SK-N-SH (cell line): ENCODE measurements at regions not wholly inside any gene's neighbourhood (a gene's known extent, or its start where the extent isn't known, plus 50 kb on each side); places are given as distances from the start of the nearest gene placed in this dataset.

ENCODE experiments used
- CTCF ChIA-PET: fragments of 300-600, 350-600 bp; formaldehyde crosslinking; extraction: SDS; loops from one replicate; lab custom pipeline; 2021; lab: Yijun Ruan, JAX
- POLR2A ChIA-PET: fragments of 350-600 bp; sonication (Branson Sonifier 250); formaldehyde crosslinking; extraction: SDS; loops from one replicate; lab custom pipeline; 2020; ENCODE audit warnings: antibody characterized with exemption, inconsistent platforms; lab: Yijun Ruan, JAX
- DNase-seq: peaks from one replicate; pipeline ENCODE4 v3.0.0; 2012
- H2AFZ ChIP-seq: fragments of 200-600 bp; sonication (generic); 2 replicates; pipeline ENCODE4 v1.8.1; 2016; ENCODE audit warnings: antibody characterized with exemption, mild to moderate bottlenecking, low read depth
- H3F3A ChIP-seq: fragments of 200-600 bp; sonication (generic); replicated peaks from 2 replicates; pipeline ENCODE3; 2016; ENCODE audit warnings: antibody characterized with exemption, mild to moderate bottlenecking; ENCODE audit not compliant: insufficient read depth
- H3K27ac ChIP-seq, 2 experiments: fragments of 200-500 bp in 1 of 2; fragments of 200-600 bp in 1 of 2; sonication (Bioruptor generic) in 1 of 2; sonication (generic), shearing (Covaris generic) in 1 of 2; 2 replicates each; pipeline versions ENCODE4 v1.5.1 to v1.6.1; 2014 to 2016; ENCODE audit warnings: low read depth in 2 of 2, inconsistent platforms in 1 of 2, low read length in 1 of 2, mild to moderate bottlenecking in 1 of 2, mixed read lengths in 1 of 2
- H3K27me3 ChIP-seq: fragments of 200-600 bp; sonication (generic), shearing (Covaris generic); 2 replicates; pipeline ENCODE4 v1.6.1; 2016; ENCODE audit warnings: mixed run types; ENCODE audit not compliant: insufficient read depth
- H3K36me3 ChIP-seq, 2 experiments: fragments of 200-500 bp in 1 of 2; fragments of 200-600 bp in 1 of 2; sonication (Bioruptor generic) in 1 of 2; sonication (generic) in 1 of 2; replicated peaks in 1 of 2; 2 replicates each; pipeline versions ENCODE3 to v1.5.1; 2014 to 2016; ENCODE audit warnings: low read length in 1 of 2, mild to moderate bottlenecking in 1 of 2; ENCODE audit not compliant: insufficient read depth in 2 of 2, control insufficient read depth in 1 of 2
- H3K4me1 ChIP-seq, 2 experiments: fragments of 200-500 bp in 1 of 2; fragments of 200-600 bp in 1 of 2; sonication (Bioruptor generic) in 1 of 2; sonication (generic), shearing (Covaris generic) in 1 of 2; 2 replicates each; pipeline versions ENCODE4 v1.5.1 to v1.6.1; 2014 to 2016; ENCODE audit warnings: low read depth in 1 of 2, low read length in 1 of 2, mixed run types in 1 of 2; ENCODE audit not compliant: insufficient read depth in 2 of 2, control insufficient read depth in 1 of 2
- H3K4me2 ChIP-seq: fragments of 200-600 bp; sonication (generic), shearing (Covaris generic); 2 replicates; pipeline ENCODE4 v1.6.1; 2017; ENCODE audit warnings: mixed run types
- H3K4me3 ChIP-seq, 2 experiments: fragments of 200-500 bp in 1 of 2; fragments of 200-600 bp in 1 of 2; sonication (Bioruptor generic) in 1 of 2; sonication (generic), shearing (Covaris generic) in 1 of 2; 2 replicates each; pipeline versions ENCODE4 v1.5.1 to v1.8.1; 2014 to 2016; ENCODE audit warnings: low read depth in 2 of 2, inconsistent platforms in 1 of 2, low read length in 1 of 2, mild to moderate bottlenecking in 1 of 2, mixed read lengths in 1 of 2, moderate library complexity in 1 of 2
- H3K79me2 ChIP-seq: fragments of 200-600 bp; sonication (generic); 2 replicates; pipeline ENCODE4 v1.8.1; 2017; ENCODE audit warnings: mild to moderate bottlenecking; ENCODE audit not compliant: insufficient read depth
- H3K9ac ChIP-seq: fragments of 200-600 bp; sonication (generic); 2 replicates; pipeline ENCODE4 v1.6.1; 2017; ENCODE audit warnings: mixed run types
- H3K9me2 ChIP-seq: fragments of 200-600 bp; sonication (generic); 2 replicates; pipeline ENCODE4 v1.6.1; 2017; ENCODE audit warnings: mixed run types
- H3K9me3 ChIP-seq: fragments of 200-600 bp; sonication (generic); 2 replicates; pipeline ENCODE4 v1.6.1; 2017; ENCODE audit warnings: mixed run types, mild to moderate bottlenecking, moderate library complexity
- H4K20me1 ChIP-seq: fragments of 200-600 bp; sonication (generic); 2 replicates; pipeline ENCODE4 v1.6.1; 2017; ENCODE audit warnings: mild to moderate bottlenecking, mixed run types; ENCODE audit not compliant: insufficient read depth
- CHD2 ChIP-seq: fragments of 150-350 bp; IDR thresholded peaks from 2 replicates; pipeline ENCODE4 v1.6.1; 2018; ENCODE audit warnings: low read length; ENCODE audit not compliant: partially characterized antibody
- EP300 ChIP-seq, 2 experiments: IDR thresholded peaks; 2 replicates each; pipeline versions ENCODE4 v1.4.0 to v1.6.1; 2012; ENCODE audit warnings: borderline replicate concordance in 1 of 2, low read depth in 1 of 2, low read length in 1 of 2
- EZH2phosphoT487 ChIP-seq: fragments of 200-600 bp; sonication (generic); IDR thresholded peaks from 2 replicates; pipeline ENCODE4 v1.6.1; 2017; ENCODE audit warnings: low read depth, mixed run types, mild to moderate bottlenecking, antibody characterized with exemption, moderate library complexity, borderline replicate concordance
- FOXJ3 ChIP-seq: sonication (generic); formaldehyde crosslinking; IDR thresholded peaks from 2 replicates; pipeline ENCODE4 v1.5.1; 2020; ENCODE audit warnings: mild to moderate bottlenecking, missing genetic modification reagents
- FOXM1 ChIP-seq: IDR thresholded peaks from 2 replicates; pipeline ENCODE4 v1.4.0; 2012; ENCODE audit warnings: low read depth, mild to moderate bottlenecking
- GATA2 ChIP-seq: sonication (generic); formaldehyde crosslinking; IDR thresholded peaks from 2 replicates; pipeline ENCODE4 v1.5.0; 2020; ENCODE audit warnings: mild to moderate bottlenecking, missing genetic modification reagents
- JUND ChIP-seq: IDR thresholded peaks from 2 replicates; pipeline ENCODE4 v1.4.0; 2012
- MEF2A ChIP-seq: IDR thresholded peaks from 2 replicates; pipeline ENCODE4 v1.4.0; 2012; ENCODE audit warnings: low read depth, borderline replicate concordance
- MXI1 ChIP-seq: IDR thresholded peaks from 2 replicates; pipeline ENCODE4 v1.6.1; 2012; ENCODE audit warnings: mild to moderate bottlenecking, low read depth, low read length, improper control_type of control experiment
- NFIC ChIP-seq: IDR thresholded peaks from 2 replicates; pipeline ENCODE4 v1.4.0; 2012; ENCODE audit warnings: borderline replicate concordance
- RCOR1 ChIP-seq: fragments of 150-350 bp; IDR thresholded peaks from 2 replicates; pipeline ENCODE4 v1.6.1; 2017; ENCODE audit warnings: antibody characterized with exemption, low read length
- RFX5 ChIP-seq: IDR thresholded peaks from 2 replicates; pipeline ENCODE4 v1.6.1; 2012; ENCODE audit warnings: mild to moderate bottlenecking, improper control_type of control experiment, low read length
- RXRA ChIP-seq: IDR thresholded peaks from 2 replicates; pipeline ENCODE4 v1.4.0; 2012; ENCODE audit warnings: low read depth, mild to moderate bottlenecking, borderline replicate concordance
- TCF12 ChIP-seq: IDR thresholded peaks from 2 replicates; pipeline ENCODE4 v1.4.0; 2012
- TEAD4 ChIP-seq: IDR thresholded peaks from 2 replicates; pipeline ENCODE4 v1.4.0; 2012; ENCODE audit warnings: mild to moderate bottlenecking, borderline replicate concordance; ENCODE audit not compliant: insufficient read depth
- WGBS: methylation state at CpG from one replicate; pipeline ENCODE4 v1.1.6; 2017; ENCODE audit warnings: low lambda C conversion rate; 5-methylcytosine and 5-hydroxymethylcytosine counted together
- TF ChIP-seq, protein P1 (sequence below): IDR thresholded peaks from 2 replicates; pipeline ENCODE4 v1.4.0; 2012; ENCODE audit warnings: low read depth, borderline replicate concordance
- TF ChIP-seq, protein P2 (sequence below): fragments of 200-600 bp; sonication (generic); IDR thresholded peaks from 2 replicates; pipeline ENCODE4 v1.6.1; 2017; ENCODE audit warnings: antibody characterized with exemption, mild to moderate bottlenecking, moderate library complexity
- TF ChIP-seq, protein P3 (sequence below): fragments of 150-350 bp; IDR thresholded peaks from 2 replicates; pipeline ENCODE4 v1.6.1; 2017; ENCODE audit warnings: antibody characterized with exemption, low read length, low read depth, borderline replicate concordance

DNA sequence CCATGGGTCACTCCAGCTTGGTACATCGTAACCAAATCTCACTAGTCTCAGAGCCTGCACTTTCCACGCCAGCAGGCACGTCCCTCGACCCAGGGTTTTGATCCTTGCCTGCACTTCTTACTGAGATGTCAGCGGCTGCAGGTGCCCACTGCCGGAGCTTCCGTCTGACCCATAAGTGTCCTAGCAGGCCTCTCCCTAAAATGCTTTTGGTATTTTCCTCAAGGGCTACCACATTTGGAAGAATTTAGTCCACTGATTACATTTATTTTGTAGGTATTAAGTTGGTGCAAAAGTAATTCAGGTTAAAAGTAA lies 175.0 kb upstream of the FBXO11 start (continued):
- TF ChIP-seq CHD2 = no peak
- TF ChIP-seq, all 33 proteins: peak for 0

DNA sequence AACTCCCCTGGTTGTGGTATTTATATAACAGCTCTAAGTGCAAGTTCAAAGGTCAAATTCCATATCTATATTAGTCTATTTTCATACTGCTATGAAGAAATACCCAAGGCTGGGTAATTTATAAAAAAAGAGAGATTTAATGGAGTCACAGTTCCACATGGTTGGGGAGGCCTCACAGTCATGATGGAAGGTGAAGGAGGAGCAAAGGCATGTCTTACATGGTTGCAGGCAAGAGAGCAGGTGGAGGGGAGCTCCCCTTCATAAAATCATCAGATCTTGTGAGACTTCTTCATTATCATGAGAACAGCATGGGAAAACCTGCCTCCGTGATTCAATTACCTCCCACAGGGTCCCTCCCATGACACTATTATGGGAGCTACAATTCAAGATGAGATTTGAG lies 179.6 kb upstream of the FBXO11 start:
- no peaks in the 10 kb centered on the region for H3K9me2 ChIP-seq
- no peak overlapping the region for H3K4me3 ChIP-seq
- H3K9me3 ChIP-seq = no peaks in the 10 kb centered on the region
- 29% methylated on average over 1 of the region's 1 CpG for WGBS
- no peaks in the 10 kb centered on the region for H3K27me3 ChIP-seq
- H2AFZ ChIP-seq = no peak overlapping the region
- ChIA-PET CTCF (no interaction called here), POLR2A (no interaction called here)
- DNase-seq = no peak
- no peak overlapping the region for H3K27ac ChIP-seq
- no peaks in the 10 kb centered on the region for H3F3A ChIP-seq
- H3K79me2 ChIP-seq = no peaks in the 10 kb centered on the region
- no peaks in the 10 kb centered on the region for H3K4me1 ChIP-seq
- TF ChIP-seq, protein P1, sequence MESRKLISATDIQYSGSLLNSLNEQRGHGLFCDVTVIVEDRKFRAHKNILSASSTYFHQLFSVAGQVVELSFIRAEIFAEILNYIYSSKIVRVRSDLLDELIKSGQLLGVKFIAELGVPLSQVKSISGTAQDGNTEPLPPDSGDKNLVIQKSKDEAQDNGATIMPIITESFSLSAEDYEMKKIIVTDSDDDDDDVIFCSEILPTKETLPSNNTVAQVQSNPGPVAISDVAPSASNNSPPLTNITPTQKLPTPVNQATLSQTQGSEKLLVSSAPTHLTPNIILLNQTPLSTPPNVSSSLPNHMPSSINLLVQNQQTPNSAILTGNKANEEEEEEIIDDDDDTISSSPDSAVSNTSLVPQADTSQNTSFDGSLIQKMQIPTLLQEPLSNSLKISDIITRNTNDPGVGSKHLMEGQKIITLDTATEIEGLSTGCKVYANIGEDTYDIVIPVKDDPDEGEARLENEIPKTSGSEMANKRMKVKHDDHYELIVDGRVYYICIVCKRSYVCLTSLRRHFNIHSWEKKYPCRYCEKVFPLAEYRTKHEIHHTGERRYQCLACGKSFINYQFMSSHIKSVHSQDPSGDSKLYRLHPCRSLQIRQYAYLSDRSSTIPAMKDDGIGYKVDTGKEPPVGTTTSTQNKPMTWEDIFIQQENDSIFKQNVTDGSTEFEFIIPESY = no peak
- no peak for TF ChIP-seq EZH2phosphoT487
- TF ChIP-seq TCF12 = no peak
- TF ChIP-seq FOXM1 = no peak
- TF ChIP-seq RXRA = no peak
- TF ChIP-seq RFX5 = no peak
- no peak for TF ChIP-seq MEF2A
- H3K9ac ChIP-seq = no peak overlapping the region
- H3K4me2 ChIP-seq = no peak overlapping the region
- H3K36me3 ChIP-seq = no peaks in the 10 kb centered on the region
- H4K20me1 ChIP-seq = no peaks in the 10 kb centered on the region

DNA sequence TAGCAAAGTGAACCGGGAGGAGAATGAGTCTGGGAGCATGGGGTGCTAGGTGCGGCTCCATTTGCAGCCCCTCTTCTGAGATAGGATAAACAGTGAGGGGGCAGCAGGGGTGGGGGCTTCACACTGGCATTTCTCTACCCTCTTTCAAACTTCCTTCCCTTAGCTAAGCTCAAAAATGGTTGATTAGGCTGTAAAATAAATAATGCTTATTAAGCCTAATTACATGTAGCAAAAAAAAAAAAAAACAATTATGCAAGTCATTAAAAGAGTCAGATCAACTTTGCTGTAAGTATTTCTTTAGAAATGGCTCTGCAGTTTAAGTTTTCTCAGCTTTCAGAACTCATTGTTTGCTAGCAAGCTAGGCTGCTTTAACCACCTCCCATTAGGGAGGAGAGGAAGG lies 182.7 kb upstream of the FBXO11 start:
- H3K9me3 ChIP-seq = no peaks in the 10 kb centered on the region
- no peak overlapping the region for H2AFZ ChIP-seq
- no peaks in the 10 kb centered on the region for H3K79me2 ChIP-seq
- POLR2A ChIA-PET = no interaction called here
- H3K9ac ChIP-seq = no peak overlapping the region
- no peaks in the 10 kb centered on the region for H3K4me1 ChIP-seq
- no peak overlapping the region for H3K4me2 ChIP-seq
- H4K20me1 ChIP-seq = no peaks in the 10 kb centered on the region
- TF ChIP-seq FOXJ3 (CRISPR knock-in tag) (no peak), NFIC (no peak), JUND (no peak), TEAD4 (no peak), RCOR1 (no peak), GATA2 (no peak), EP300 (IDR thresholded peaks at IDR 0.05; ENCODE audit: borderline replicate concordance in 1 of 2, low read depth in 1 of 2, low read length in 1 of 2) (no peak), MXI1 (no peak)
- TF ChIP-seq, protein P2, sequence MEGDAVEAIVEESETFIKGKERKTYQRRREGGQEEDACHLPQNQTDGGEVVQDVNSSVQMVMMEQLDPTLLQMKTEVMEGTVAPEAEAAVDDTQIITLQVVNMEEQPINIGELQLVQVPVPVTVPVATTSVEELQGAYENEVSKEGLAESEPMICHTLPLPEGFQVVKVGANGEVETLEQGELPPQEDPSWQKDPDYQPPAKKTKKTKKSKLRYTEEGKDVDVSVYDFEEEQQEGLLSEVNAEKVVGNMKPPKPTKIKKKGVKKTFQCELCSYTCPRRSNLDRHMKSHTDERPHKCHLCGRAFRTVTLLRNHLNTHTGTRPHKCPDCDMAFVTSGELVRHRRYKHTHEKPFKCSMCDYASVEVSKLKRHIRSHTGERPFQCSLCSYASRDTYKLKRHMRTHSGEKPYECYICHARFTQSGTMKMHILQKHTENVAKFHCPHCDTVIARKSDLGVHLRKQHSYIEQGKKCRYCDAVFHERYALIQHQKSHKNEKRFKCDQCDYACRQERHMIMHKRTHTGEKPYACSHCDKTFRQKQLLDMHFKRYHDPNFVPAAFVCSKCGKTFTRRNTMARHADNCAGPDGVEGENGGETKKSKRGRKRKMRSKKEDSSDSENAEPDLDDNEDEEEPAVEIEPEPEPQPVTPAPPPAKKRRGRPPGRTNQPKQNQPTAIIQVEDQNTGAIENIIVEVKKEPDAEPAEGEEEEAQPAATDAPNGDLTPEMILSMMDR = no peak
- TF ChIP-seq, protein P3, sequence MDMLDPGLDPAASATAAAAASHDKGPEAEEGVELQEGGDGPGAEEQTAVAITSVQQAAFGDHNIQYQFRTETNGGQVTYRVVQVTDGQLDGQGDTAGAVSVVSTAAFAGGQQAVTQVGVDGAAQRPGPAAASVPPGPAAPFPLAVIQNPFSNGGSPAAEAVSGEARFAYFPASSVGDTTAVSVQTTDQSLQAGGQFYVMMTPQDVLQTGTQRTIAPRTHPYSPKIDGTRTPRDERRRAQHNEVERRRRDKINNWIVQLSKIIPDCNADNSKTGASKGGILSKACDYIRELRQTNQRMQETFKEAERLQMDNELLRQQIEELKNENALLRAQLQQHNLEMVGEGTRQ = no peak
- TF ChIP-seq, protein P1 = no peak
- H3F3A ChIP-seq = no peaks in the 10 kb centered on the region
- 76% methylated on average over 2 of the region's 2 CpGs for WGBS
- H3K9me2 ChIP-seq = no peaks in the 10 kb centered on the region
- H3K36me3 ChIP-seq = no peaks in the 10 kb centered on the region
- CTCF ChIA-PET = interaction anchor here (1.1 to 2.4 kb wide), 6 partner anchors 17 to 333 kb away, joined by 3 to 11 read pairs (median 4); no protein-coding TSS in a partner anchor
- H3K27me3 ChIP-seq = no peaks in the 10 kb centered on the region
- DNase-seq = no peak
- no peak overlapping the region for H3K27ac ChIP-seq
- H3K4me3 ChIP-seq = no peak overlapping the region
